ENCODE measurements at regions not wholly inside any gene's neighbourhood (a gene's known extent, or its start where the extent isn't known, plus 50 kb on each side); places are given as distances from the start of the nearest gene placed in this dataset.

DNA sequence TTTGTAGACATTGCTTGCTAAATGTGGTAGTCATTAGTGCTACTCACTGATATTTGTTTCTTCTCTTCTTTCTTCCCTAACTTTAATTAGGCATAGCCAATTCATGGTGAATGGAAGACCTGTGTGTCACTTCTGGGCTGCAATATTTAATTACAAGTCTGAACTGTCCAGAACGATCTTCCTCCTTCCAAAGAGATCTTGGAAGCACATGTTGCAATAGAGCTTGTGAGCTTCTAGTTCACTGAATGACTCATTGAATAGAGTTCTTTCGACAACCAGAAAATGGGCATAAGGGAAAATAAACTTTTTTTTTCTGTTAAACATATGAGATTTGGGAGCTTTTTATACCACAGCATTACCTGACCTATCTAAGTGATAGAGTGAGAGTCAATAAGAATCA, 1264.6 kb downstream of the PCDH9 start:
- no peak for TF ChIP-seq POLR2A (IDR thresholded peaks at IDR 0.05; ENCODE audit: low read depth, low read length)
- TF ChIP-seq CTCF (IDR thresholded peaks at IDR 0.05; ENCODE audit: extremely low read depth in 1 of 2, insufficient read depth in 1 of 2, low read depth in 1 of 2, low read length in 2 of 2): no peak
- TF ChIP-seq MAX (IDR thresholded peaks at IDR 0.05; ENCODE audit: insufficient read depth, insufficient read length): no peak
- no peak for TF ChIP-seq EZH2 (IDR thresholded peaks at IDR 0.05; ENCODE audit: borderline replicate concordance, low read depth, low read length, severe bottlenecking)

Measured in endothelial cell of umbilical vein (primary cell).